Kidney (tissue), 13 donors: ENCODE measurements at regions not wholly inside any gene's neighbourhood (a gene's known extent, or its start where the extent isn't known, plus 50 kb on each side); places are given as distances from the start of the nearest gene placed in this dataset.

Experiments used
- DNase-seq, 5 donors: peaks; one replicate each; pipeline ENCODE4 v3.0.0-alpha.2; 2013 to 2020
- FAIRE-seq: peaks from 2 replicates; lab custom pipeline; 2012; peaks lifted over from hg19 to GRCh38; lab: Jason Lieb, UNC
- H3K27ac ChIP-seq, 2 donors: one replicate each; pipeline ENCODE4 v1.7.0; 2013; ENCODE audit warnings: low read depth in 2 of 2, low read length in 2 of 2, inconsistent platforms in 1 of 2
- H3K27me3 ChIP-seq: one replicate; pipeline ENCODE4 v1.7.1; 2013; ENCODE audit warnings: low read length, inconsistent platforms; ENCODE audit not compliant: control insufficient read depth, insufficient read depth
- H3K36me3 ChIP-seq, 3 donors: one replicate each; pipeline versions ENCODE4 v1.7.0 to v1.7.1; 2013; ENCODE audit warnings: low read length in 3 of 3, control low read depth in 1 of 3, inconsistent platforms in 1 of 3; ENCODE audit not compliant: insufficient read depth in 3 of 3, control insufficient read depth in 2 of 3
- H3K4me1 ChIP-seq, 3 donors: one replicate each; pipeline versions ENCODE4 v1.7.0 to v1.7.1; 2013; ENCODE audit warnings: low read length in 3 of 3, inconsistent platforms in 1 of 3, low read depth in 1 of 3; ENCODE audit not compliant: control insufficient read depth in 2 of 3, insufficient read depth in 2 of 3
- H3K4me3 ChIP-seq, 3 donors: one replicate each; pipeline versions ENCODE4 v1.7.0 to v1.8.1; 2013; ENCODE audit warnings: low read length in 3 of 3, control low read depth in 1 of 3, inconsistent platforms in 1 of 3
- H3K9ac ChIP-seq, 3 donors: one replicate each; pipeline versions ENCODE4 v1.7.0 to v1.7.1; 2013; ENCODE audit warnings: low read length in 3 of 3, control low read depth in 1 of 3, inconsistent platforms in 1 of 3
- H3K9me3 ChIP-seq, 3 donors: one replicate each; pipeline versions ENCODE4 v1.7.0 to v1.7.1; 2013; ENCODE audit warnings: low read length in 3 of 3, control low read depth in 1 of 3, inconsistent platforms in 1 of 3; ENCODE audit not compliant: control insufficient read depth in 2 of 3, insufficient read depth in 1 of 3
- CTCF ChIP-seq: IDR thresholded peaks from 3 replicates; pipeline ENCODE4 v1.5.1; 2012; ENCODE audit warnings: mild to moderate bottlenecking, moderate library complexity, borderline replicate concordance; ENCODE audit not compliant: insufficient read depth; ENCODE audit errors: extremely low read depth
- intact Hi-C: fragments of 100-400 bp; cut with DNase I; formaldehyde crosslinking; loops from one replicate; pipeline ENCODE4 v1.11.1; 2022
- donor health status: control.
- donor health status: control.
- donor health status: control.
- donor health status: control.
- donor health status: control.
- donor health status: DM: yes; HTN: yes; CAD: no.
- donor health status: Normal renal cell carcinoma (clear cell type).

- intact Hi-C loops, result no loop called here
- H3K9ac ChIP-seq, result no peak overlapping the region
- DNase-seq, result no peak
- no peaks in the 10 kb centered on the region for H3K27me3 ChIP-seq
- H3K9me3 ChIP-seq, result no peaks in the 10 kb centered on the region
- FAIRE-seq, result no peak
- TF ChIP-seq CTCF, result no peak
- no peak overlapping the region for H3K4me3 ChIP-seq
- no peaks in the 10 kb centered on the region for H3K4me1 ChIP-seq
- H3K27ac ChIP-seq, result no peak overlapping the region
- no peaks in the 10 kb centered on the region for H3K36me3 ChIP-seq
Observed at GRCh38 chr13:53249236-53249635, 220.6 kb downstream of the OLFM4 start.

- no peaks in the 10 kb centered on the region for H3K4me1 ChIP-seq
- no peaks in the 10 kb centered on the region for H3K27me3 ChIP-seq
- no peak overlapping the region for H3K4me3 ChIP-seq
- peak in 3 of 5 donors; percentile 37 to 93 (median 90) for DNase-seq
- H3K9ac ChIP-seq, result no peak overlapping the region
- H3K27ac ChIP-seq, result no peak overlapping the region
- peak; percentile 63 for TF ChIP-seq CTCF
- intact Hi-C loops, result no loop called here
- no peaks in the 10 kb centered on the region for H3K36me3 ChIP-seq
- H3K9me3 ChIP-seq, result no peaks in the 10 kb centered on the region
- peak; percentile 98 for FAIRE-seq
Observed at GRCh38 chr13:53250272-53250875, 221.8 kb downstream of the OLFM4 start.

- intact Hi-C loops, result no loop called here
- Histone ChIP-seq H3K9me3 (no peaks in the 10 kb centered on the region), H3K27ac (no peak overlapping the region), H3K27me3 (no peaks in the 10 kb centered on the region), H3K36me3 (no peaks in the 10 kb centered on the region), H3K4me1 (no peaks in the 10 kb centered on the region), H3K4me3 (no peak overlapping the region), H3K9ac (no peak overlapping the region)
- TF ChIP-seq CTCF, result no peak
- DNase-seq (no peak), FAIRE-seq (no peak)
Observed at GRCh38 chr13:53250977-53251376, 222.4 kb downstream of the OLFM4 start.

GRCh38 chr13:53254500-53254899, 225.9 kb downstream of the OLFM4 start:
- DNase-seq (peak in 3 of 5 donors; percentile 52 to 67 (median 63)), FAIRE-seq (no peak)
- Histone ChIP-seq H3K27me3 (no peaks in the 10 kb centered on the region), H3K9me3 (no peaks in the 10 kb centered on the region), H3K4me3 (no peak overlapping the region), H3K27ac (no peak overlapping the region), H3K36me3 (no peaks in the 10 kb centered on the region), H3K4me1 (no peaks in the 10 kb centered on the region), H3K9ac (no peak overlapping the region)
- intact Hi-C loops, result no loop called here
- no peak for TF ChIP-seq CTCF
